ENCODE measurements at regions not wholly inside any gene's neighbourhood (a gene's known extent, or its start where the extent isn't known, plus 50 kb on each side); places are given as distances from the start of the nearest gene placed in this dataset.
"Not testable (repeated sequence)": the region's sequence is repeated elsewhere in the genome, so short reads cannot be mapped to it uniquely, and the experiment has no call there.

DNA sequence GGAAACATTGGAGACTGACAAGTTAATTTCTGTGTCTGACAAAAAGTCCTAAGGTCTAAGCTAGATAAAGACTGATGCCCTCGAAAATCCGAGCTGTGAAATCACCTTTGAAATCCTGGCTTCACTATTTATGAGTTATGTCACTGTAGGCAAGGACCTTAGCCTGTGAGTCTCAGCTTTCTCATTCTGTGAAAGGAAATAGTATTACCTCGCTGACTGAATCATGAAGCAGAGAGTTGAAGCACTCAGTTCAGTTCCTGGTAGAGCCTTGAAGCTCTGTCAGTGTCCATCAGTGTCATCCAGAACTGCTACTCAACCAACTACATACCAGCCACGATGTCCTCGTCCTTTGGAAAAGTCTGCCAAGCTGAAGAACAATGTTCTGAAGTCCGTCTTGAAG is 1025.6 kb upstream of the GYPC start:
- WGBS = 65% methylated on average over 6 of the region's 6 CpGs
- intact Hi-C loops (cut with DNase I) = no loop called here
- no peak for ATAC-seq

DNA sequence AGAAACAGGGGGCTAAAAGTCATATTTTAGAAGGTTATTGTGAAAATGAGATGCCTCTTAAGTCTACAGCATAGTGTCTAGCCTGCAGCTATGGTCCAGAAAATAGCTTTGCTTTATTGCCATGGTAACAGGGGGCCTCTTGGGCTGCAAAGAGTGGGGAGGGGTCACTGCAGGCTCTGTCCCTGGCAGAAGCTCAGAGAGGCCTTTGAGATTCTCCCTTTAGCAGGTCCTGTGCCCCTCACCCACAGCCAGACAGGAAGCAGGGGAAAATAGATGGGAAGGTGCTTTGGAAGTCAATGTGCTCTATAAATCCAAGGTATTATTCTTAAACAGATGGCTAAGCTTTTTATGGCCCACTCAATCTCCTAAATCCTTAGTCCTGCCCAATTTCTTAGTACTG is 1021.3 kb upstream of the GYPC start:
- Histone ChIP-seq H3K4me1 (ENCODE audit: control insufficient read depth, insufficient read depth, low read length) (no peaks in the 10 kb centered on the region), H3K9me3 (ENCODE audit: control insufficient read depth, low read length) (no peaks in the 10 kb centered on the region), H3K27me3 (ENCODE audit: control insufficient read depth, insufficient read depth) (no peaks in the 10 kb centered on the region), H3K27ac (ENCODE audit: low read length) (no peak overlapping the region), H3K4me3 (ENCODE audit: low read length) (no peak overlapping the region)
- intact Hi-C loops (cut with DNase I) = no loop called here
- ATAC-seq (no peak), DNase-seq (no peak)

More for the DNA sequence above, 1025.6 kb upstream of the GYPC start:
- Histone ChIP-seq H3K4me1 (ENCODE audit: control insufficient read depth, insufficient read depth, low read length) (no peaks in the 10 kb centered on the region), H3K9me3 (ENCODE audit: control insufficient read depth, low read length) (no peaks in the 10 kb centered on the region), H3K27me3 (ENCODE audit: control insufficient read depth, insufficient read depth) (no peaks in the 10 kb centered on the region), H3K4me3 (ENCODE audit: low read length) (no peak overlapping the region), H3K27ac (ENCODE audit: low read length) (no peak overlapping the region)
- no peak for DNase-seq

DNA sequence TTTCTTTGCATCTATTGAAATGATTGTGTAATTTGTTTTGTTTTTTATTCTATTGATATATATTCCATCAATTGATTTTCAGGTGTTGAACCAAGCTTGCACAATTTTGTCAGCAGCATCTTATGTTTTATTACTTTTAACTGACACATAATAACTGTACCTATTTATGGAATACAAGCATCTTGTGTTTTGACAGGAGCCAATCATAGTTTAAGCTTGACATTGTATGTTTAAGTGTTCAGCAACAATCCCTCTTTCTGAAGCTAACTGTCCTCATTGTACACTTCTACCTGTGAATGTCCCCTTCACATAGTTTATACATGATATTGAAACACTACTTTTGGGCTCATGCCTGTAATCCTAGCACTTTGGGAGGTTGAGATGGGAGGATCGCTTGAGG is 1017.6 kb upstream of the GYPC start:
- intact Hi-C loops (cut with DNase I) = no loop called here
- no peaks in the 10 kb centered on the region for H3K27me3 ChIP-seq (ENCODE audit: control insufficient read depth, insufficient read depth)
- no peaks in the 10 kb centered on the region for H3K4me1 ChIP-seq (ENCODE audit: control insufficient read depth, insufficient read depth, low read length)
- H3K9me3 ChIP-seq (ENCODE audit: control insufficient read depth, low read length) = no peaks in the 10 kb centered on the region
- ATAC-seq = no peak
- WGBS = 93% methylated on average over 1 of the region's 1 CpG
- no peak overlapping the region for H3K27ac ChIP-seq (ENCODE audit: low read length)
- no peak overlapping the region for H3K4me3 ChIP-seq (ENCODE audit: low read length)
- no peak for DNase-seq

DNA sequence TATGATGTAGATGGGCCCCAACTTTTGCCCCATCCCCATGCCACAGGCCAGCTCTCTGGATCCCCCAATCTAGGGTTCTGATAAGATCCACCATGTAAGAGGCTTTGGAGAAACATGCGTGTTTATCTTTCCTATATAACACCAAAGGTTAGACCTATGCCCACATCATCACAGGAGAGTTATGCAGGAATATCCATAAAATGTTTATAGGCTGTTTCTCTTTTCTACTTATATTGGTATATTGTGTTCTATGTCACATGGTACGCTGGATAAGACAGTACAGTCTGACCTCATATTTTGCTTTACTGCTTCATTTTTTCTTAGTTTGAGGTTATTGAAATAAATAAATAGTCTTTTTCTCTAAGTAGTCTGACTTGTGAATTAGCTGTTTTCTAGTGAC is 1013.9 kb upstream of the GYPC start:
- H3K4me3 ChIP-seq (ENCODE audit: low read length) = no peak overlapping the region
- no peaks in the 10 kb centered on the region for H3K9me3 ChIP-seq (ENCODE audit: control insufficient read depth, low read length)
- no peaks in the 10 kb centered on the region for H3K4me1 ChIP-seq (ENCODE audit: control insufficient read depth, insufficient read depth, low read length)
- no peak for ATAC-seq
- DNase-seq = no peak
- no peaks in the 10 kb centered on the region for H3K27me3 ChIP-seq (ENCODE audit: control insufficient read depth, insufficient read depth)
- WGBS = 71% methylated on average over 2 of the region's 2 CpGs
- intact Hi-C loops (cut with DNase I) = no loop called here
- no peak overlapping the region for H3K27ac ChIP-seq (ENCODE audit: low read length)

DNA sequence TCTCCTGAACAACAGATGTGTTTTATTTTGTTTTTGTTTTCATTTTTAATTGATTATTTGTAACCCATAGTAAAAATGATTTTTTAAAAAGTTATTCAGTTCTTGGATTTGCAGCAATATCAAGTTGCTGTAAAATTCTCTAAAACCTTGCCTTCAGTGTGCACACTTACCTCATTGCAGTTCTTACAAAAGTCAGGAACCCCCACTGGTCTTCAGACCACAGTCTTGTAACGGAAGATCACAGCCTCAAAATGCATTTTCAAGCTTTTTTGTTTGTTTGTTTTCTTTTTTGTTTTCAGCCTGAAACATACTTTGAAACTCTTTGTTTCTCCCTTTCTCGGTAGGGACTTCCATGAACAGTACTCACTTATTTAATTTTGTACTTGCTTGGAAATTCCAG is 1012.8 kb upstream of the GYPC start:
- Histone ChIP-seq H3K27ac (ENCODE audit: low read length) (no peak overlapping the region), H3K9me3 (ENCODE audit: control insufficient read depth, low read length) (no peaks in the 10 kb centered on the region), H3K4me3 (ENCODE audit: low read length) (no peak overlapping the region), H3K4me1 (ENCODE audit: control insufficient read depth, insufficient read depth, low read length) (no peaks in the 10 kb centered on the region), H3K27me3 (ENCODE audit: control insufficient read depth, insufficient read depth) (no peaks in the 10 kb centered on the region)
- DNase-seq (no peak), ATAC-seq (no peak)
- intact Hi-C loops (cut with DNase I) = no loop called here
- 64% methylated on average over 2 of the region's 2 CpGs for WGBS

DNA sequence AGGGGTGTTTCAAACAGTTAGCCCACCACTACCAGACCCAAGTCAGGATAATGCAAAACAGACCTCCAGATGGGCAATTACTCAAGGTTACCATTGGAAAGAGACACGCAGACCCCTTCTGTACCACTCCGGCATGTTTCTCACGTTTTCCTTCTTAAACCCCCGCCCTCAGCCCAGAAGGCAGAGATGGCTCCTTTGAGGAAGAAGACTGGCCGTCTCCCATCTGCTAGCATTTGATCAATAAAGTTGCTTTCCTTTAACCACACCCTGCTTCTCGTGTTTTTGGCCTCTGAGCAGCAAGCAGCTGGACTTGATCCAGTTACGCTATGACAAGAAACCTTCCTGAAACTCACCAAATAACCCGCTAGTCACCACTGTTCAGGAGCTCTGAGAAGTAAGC is 1012.4 kb upstream of the GYPC start:
- Histone ChIP-seq H3K4me1 (ENCODE audit: control insufficient read depth, insufficient read depth, low read length) (no peaks in the 10 kb centered on the region), H3K27ac (ENCODE audit: low read length) (no peak overlapping the region), H3K9me3 (ENCODE audit: control insufficient read depth, low read length) (no peaks in the 10 kb centered on the region), H3K27me3 (ENCODE audit: control insufficient read depth, insufficient read depth) (no peaks in the 10 kb centered on the region), H3K4me3 (ENCODE audit: low read length) (no peak overlapping the region)
- whole genome bisulfite sequencing = 50% methylated on average over 8 of the region's 8 CpGs
- no peak for DNase-seq
- intact Hi-C loops (cut with DNase I) = no loop called here
- no peak for ATAC-seq

DNA sequence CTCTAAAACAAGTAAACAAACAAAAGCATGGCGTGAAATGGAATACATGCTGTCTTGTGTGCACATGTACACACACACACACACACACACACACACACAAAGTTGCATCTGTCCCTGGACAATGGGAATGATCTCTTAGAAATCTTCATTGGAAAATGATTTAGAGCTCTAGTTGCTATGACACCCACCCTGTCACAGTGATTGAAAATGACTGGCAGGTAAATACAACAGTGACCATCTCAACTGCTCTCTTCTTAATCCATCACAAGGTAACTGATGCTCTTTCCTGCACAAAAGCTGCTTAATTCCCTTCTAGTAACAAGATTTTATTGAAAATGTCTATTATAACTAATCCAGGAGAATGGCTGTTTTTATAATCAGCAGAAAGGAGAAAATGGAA is 1011.7 kb upstream of the GYPC start:
- WGBS = 75% methylated on average over 1 of the region's 1 CpG
- intact Hi-C loops (cut with DNase I) = no loop called here

DNA sequence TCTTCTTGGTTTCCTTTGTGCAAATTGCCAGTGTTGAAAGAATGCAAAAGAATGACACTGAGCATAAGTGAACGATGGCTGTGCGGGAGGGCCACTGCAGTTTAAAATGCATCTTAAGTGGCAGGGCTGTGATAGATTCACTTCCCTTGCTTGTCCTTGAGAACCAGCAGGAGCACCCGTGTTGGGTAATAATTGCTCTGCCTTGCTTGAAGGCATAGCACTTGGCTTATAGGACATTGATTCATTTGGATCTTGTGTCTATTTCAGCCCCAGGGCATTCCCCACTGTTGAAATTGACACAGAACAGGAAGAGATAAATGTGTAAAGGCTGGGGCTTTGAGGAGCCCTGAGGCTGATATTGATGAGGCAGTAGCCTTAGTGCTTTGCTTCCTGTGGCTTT is 1003.7 kb upstream of the GYPC start:
- WGBS = 60% methylated on average over 3 of the region's 3 CpGs
- no peaks in the 10 kb centered on the region for H3K27me3 ChIP-seq (ENCODE audit: control insufficient read depth, insufficient read depth)
- no peak for ATAC-seq
- no peak overlapping the region for H3K27ac ChIP-seq (ENCODE audit: low read length)
- no peaks in the 10 kb centered on the region for H3K4me1 ChIP-seq (ENCODE audit: control insufficient read depth, insufficient read depth, low read length)
- H3K9me3 ChIP-seq (ENCODE audit: control insufficient read depth, low read length) = no peaks in the 10 kb centered on the region
- intact Hi-C loops (cut with DNase I) = no loop called here
- H3K4me3 ChIP-seq (ENCODE audit: low read length) = no peak overlapping the region
- no peak for DNase-seq

More for the DNA sequence above, 1011.7 kb upstream of the GYPC start:
- H3K9me3 ChIP-seq (ENCODE audit: control insufficient read depth, low read length) = no peaks in the 10 kb centered on the region
- H3K4me3 ChIP-seq (ENCODE audit: low read length) = no peak overlapping the region
- no peak for ATAC-seq
- DNase-seq = no peak
- no peaks in the 10 kb centered on the region for H3K4me1 ChIP-seq (ENCODE audit: control insufficient read depth, insufficient read depth, low read length)
- H3K27ac ChIP-seq (ENCODE audit: low read length) = no peak overlapping the region
- H3K27me3 ChIP-seq (ENCODE audit: control insufficient read depth, insufficient read depth) = no peaks in the 10 kb centered on the region

DNA sequence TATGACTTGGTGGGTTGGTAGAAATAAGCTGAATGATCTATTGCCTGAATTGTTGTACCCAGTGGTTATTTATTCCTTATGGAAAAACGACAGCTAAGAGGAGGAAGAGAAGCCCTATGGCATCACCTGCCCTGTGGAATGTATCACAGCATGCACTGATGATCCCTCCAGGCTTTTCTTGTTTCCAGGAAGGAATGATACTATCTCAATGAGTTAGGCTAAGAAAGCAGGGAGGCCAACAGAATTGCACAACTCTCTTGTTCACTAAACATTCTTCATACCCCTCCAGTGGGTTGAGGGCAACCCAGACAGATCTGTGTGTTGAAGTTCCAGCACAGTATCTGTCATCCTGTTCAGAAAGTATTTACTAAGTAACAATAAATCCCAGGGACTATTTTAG is 1001.7 kb upstream of the GYPC start:
- Histone ChIP-seq H3K9me3 (ENCODE audit: control insufficient read depth, low read length) (no peaks in the 10 kb centered on the region), H3K27me3 (ENCODE audit: control insufficient read depth, insufficient read depth) (no peaks in the 10 kb centered on the region), H3K27ac (ENCODE audit: low read length) (no peak overlapping the region), H3K4me3 (ENCODE audit: low read length) (no peak overlapping the region), H3K4me1 (ENCODE audit: control insufficient read depth, insufficient read depth, low read length) (no peaks in the 10 kb centered on the region)
- DNase-seq (no peak), ATAC-seq (no peak)
- intact Hi-C loops (cut with DNase I) = no loop called here
- WGBS = 40% methylated on average over 1 of the region's 1 CpG

DNA sequence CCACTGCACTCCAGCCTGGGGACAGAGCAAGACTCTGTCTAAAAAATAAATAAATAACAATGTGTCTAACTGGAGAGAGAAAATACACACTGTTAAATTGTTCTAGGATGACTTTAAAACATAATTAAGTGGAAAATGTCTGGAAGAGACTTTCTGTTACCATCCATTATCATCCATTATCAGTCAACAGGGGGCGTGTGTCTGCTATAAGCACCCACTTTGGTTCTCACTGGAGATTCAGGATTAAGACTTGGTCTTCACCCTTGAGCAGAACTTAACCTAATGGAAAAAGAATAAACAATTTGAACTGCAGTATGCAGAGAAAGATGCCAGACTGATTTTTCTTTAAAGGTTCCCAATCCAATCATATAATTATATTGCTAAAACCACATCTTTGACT is 999.8 kb upstream of the GYPC start:
- no peak for ATAC-seq
- H3K27me3 ChIP-seq (ENCODE audit: control insufficient read depth, insufficient read depth) = no peaks in the 10 kb centered on the region
- no peak overlapping the region for H3K4me3 ChIP-seq (ENCODE audit: low read length)
- no peak for DNase-seq
- H3K4me1 ChIP-seq (ENCODE audit: control insufficient read depth, insufficient read depth, low read length) = no peaks in the 10 kb centered on the region
- WGBS = 44% methylated on average over 1 of the region's 1 CpG
- intact Hi-C loops (cut with DNase I) = no loop called here
- no peak overlapping the region for H3K27ac ChIP-seq (ENCODE audit: low read length)
- no peaks in the 10 kb centered on the region for H3K9me3 ChIP-seq (ENCODE audit: control insufficient read depth, low read length)

DNA sequence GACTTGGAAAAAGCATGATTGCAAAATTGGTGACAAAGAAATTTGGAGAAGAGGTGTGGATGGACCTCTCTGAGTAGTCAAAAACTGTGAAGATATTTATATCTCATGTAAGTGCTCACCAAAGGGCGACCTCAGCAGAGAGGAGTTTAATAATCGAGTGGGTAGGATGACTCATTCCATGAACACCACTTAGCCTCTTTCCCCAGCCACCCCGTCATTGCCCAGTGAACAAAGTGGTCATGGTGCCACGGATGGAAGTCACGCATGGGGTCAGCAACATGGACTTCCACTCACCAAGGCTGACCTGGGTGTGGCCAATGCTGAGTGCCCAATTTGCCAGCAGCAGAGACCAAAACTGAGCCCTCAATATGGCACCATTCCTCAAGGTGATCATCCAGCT is 997.4 kb upstream of the GYPC start:
- Histone ChIP-seq H3K27ac (ENCODE audit: low read length) (no peak overlapping the region), H3K27me3 (ENCODE audit: control insufficient read depth, insufficient read depth) (no peaks in the 10 kb centered on the region), H3K4me1 (ENCODE audit: control insufficient read depth, insufficient read depth, low read length) (no peaks in the 10 kb centered on the region), H3K9me3 (ENCODE audit: control insufficient read depth, low read length) (no peaks in the 10 kb centered on the region), H3K4me3 (ENCODE audit: low read length) (no peak overlapping the region)
- 83% methylated on average over 5 of the region's 5 CpGs for WGBS
- DNase-seq (no peak), ATAC-seq (no peak)
- intact Hi-C loops (cut with DNase I) = no loop called here

DNA sequence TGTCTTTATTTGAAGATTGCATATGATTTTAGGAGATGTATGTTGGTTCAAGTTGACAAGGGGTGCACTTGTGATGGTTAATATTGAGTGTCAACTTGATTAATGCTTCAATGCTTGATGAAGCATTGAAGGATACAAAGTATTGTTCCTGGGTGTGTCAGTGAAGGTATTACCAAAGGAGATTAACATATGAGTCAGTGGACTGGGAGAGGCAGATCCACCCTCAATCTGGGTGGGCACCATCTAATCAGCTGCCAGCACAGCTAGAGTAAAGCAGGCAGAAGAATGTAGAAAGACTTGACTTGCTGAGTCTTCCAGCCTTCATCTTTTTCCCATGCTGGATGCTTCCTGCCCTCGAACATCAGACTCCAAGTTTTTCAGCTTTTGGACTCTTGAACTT is 995.6 kb upstream of the GYPC start:
- H3K4me1 ChIP-seq (ENCODE audit: control insufficient read depth, insufficient read depth, low read length); H3K9me3 ChIP-seq (ENCODE audit: control insufficient read depth, low read length); intact Hi-C loops (cut with DNase I); ATAC-seq; H3K27me3 ChIP-seq (ENCODE audit: control insufficient read depth, insufficient read depth); H3K27ac ChIP-seq (ENCODE audit: low read length); H3K4me3 ChIP-seq (ENCODE audit: low read length); DNase-seq: not testable (repeated sequence)
- 31% methylated on average over 1 of the region's 1 CpG for WGBS
